ENCODE measurements at regions not wholly inside any gene's neighbourhood (a gene's known extent, or its start where the extent isn't known, plus 50 kb on each side); places are given as distances from the start of the nearest gene placed in this dataset.

DNA sequence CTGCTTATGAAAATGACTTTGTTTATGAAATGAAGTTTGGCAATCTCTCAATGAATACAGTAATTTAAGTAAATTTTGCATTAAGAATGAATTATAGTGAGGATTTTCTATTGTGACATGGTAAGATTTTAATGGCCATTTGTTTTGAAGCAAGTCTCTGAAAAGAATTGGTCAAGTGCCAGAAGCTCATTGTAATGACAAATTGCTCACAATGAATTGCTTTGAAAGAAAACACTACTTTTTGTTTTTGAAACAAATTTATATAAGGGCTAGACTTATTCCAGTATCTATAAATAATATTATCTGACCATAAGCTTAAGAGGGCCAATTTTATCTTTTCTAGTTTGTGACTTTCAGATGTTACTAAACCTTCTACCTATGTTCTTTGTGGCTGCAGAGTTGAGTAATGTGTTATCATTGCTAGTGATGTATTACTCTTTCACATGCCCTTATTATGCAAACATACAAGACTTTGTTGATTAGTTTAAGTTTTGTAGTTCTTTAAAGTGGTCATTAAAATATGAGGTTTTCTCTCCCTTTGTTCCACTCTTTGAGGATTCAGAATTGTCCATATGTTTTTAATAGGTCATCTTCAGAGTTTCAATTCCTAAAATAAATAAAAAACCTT, 93.0 kb upstream of the ZNF608 start:
- H3K4me1 ChIP-seq (ENCODE audit: control insufficient read depth in 4 of 4, insufficient read depth in 4 of 4, low read length in 3 of 4), result no peaks in the 10 kb centered on the region
- no peak overlapping the region for H3K27ac ChIP-seq (ENCODE audit: low read depth in 1 of 2, low read length in 2 of 2)
- no peak for DNase-seq (ENCODE audit: low spot score)
- H3K9ac ChIP-seq (ENCODE audit: low read depth in 1 of 2, low read length in 2 of 2), result no peak overlapping the region
- no peaks in the 10 kb centered on the region for H3K9me3 ChIP-seq (ENCODE audit: control insufficient read depth in 4 of 4, low read length in 3 of 4)
- no peaks in the 10 kb centered on the region for H3K36me3 ChIP-seq (ENCODE audit: control insufficient read depth in 4 of 4, insufficient read depth in 3 of 4, low read depth in 1 of 4, low read length in 3 of 4)
- TF ChIP-seq RXRA (IDR thresholded peaks at IDR 0.05), result no peak
- TF ChIP-seq GABPA (IDR thresholded peaks at IDR 0.05 in 1 of 2, conservative IDR thresholded peaks at IDR 0.05 in 1 of 2), result no peak
- no peak for TF ChIP-seq SP1 (IDR thresholded peaks at IDR 0.05)
- TF ChIP-seq RAD21 (IDR thresholded peaks at IDR 0.05), result no peak
- no peak for TF ChIP-seq YY1 (IDR thresholded peaks at IDR 0.05)
- TF ChIP-seq NR2F2 (IDR thresholded peaks at IDR 0.05), result no peak
- no peak for TF ChIP-seq HNF4A (conservative IDR thresholded peaks at IDR 0.05)
- TF ChIP-seq, protein P1, sequence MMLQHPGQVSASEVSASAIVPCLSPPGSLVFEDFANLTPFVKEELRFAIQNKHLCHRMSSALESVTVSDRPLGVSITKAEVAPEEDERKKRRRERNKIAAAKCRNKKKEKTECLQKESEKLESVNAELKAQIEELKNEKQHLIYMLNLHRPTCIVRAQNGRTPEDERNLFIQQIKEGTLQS (IDR thresholded peaks at IDR 0.05), result no peak
- no peak for TF ChIP-seq CTCF (IDR thresholded peaks at IDR 0.05; ENCODE audit: low read depth, low read length, missing input control)
- TF ChIP-seq, protein P2, sequence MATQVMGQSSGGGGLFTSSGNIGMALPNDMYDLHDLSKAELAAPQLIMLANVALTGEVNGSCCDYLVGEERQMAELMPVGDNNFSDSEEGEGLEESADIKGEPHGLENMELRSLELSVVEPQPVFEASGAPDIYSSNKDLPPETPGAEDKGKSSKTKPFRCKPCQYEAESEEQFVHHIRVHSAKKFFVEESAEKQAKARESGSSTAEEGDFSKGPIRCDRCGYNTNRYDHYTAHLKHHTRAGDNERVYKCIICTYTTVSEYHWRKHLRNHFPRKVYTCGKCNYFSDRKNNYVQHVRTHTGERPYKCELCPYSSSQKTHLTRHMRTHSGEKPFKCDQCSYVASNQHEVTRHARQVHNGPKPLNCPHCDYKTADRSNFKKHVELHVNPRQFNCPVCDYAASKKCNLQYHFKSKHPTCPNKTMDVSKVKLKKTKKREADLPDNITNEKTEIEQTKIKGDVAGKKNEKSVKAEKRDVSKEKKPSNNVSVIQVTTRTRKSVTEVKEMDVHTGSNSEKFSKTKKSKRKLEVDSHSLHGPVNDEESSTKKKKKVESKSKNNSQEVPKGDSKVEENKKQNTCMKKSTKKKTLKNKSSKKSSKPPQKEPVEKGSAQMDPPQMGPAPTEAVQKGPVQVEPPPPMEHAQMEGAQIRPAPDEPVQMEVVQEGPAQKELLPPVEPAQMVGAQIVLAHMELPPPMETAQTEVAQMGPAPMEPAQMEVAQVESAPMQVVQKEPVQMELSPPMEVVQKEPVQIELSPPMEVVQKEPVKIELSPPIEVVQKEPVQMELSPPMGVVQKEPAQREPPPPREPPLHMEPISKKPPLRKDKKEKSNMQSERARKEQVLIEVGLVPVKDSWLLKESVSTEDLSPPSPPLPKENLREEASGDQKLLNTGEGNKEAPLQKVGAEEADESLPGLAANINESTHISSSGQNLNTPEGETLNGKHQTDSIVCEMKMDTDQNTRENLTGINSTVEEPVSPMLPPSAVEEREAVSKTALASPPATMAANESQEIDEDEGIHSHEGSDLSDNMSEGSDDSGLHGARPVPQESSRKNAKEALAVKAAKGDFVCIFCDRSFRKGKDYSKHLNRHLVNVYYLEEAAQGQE (IDR thresholded peaks at IDR 0.05), result no peak
- no peak for TF ChIP-seq ZBTB33 (IDR thresholded peaks at IDR 0.05)
- no peaks in the 10 kb centered on the region for H3K27me3 ChIP-seq (ENCODE audit: control insufficient read depth in 4 of 4, insufficient read depth in 4 of 4, low read length in 3 of 4)
- no peak overlapping the region for H3K4me3 ChIP-seq (ENCODE audit: low read depth in 1 of 3, low read length in 3 of 3)

DNA sequence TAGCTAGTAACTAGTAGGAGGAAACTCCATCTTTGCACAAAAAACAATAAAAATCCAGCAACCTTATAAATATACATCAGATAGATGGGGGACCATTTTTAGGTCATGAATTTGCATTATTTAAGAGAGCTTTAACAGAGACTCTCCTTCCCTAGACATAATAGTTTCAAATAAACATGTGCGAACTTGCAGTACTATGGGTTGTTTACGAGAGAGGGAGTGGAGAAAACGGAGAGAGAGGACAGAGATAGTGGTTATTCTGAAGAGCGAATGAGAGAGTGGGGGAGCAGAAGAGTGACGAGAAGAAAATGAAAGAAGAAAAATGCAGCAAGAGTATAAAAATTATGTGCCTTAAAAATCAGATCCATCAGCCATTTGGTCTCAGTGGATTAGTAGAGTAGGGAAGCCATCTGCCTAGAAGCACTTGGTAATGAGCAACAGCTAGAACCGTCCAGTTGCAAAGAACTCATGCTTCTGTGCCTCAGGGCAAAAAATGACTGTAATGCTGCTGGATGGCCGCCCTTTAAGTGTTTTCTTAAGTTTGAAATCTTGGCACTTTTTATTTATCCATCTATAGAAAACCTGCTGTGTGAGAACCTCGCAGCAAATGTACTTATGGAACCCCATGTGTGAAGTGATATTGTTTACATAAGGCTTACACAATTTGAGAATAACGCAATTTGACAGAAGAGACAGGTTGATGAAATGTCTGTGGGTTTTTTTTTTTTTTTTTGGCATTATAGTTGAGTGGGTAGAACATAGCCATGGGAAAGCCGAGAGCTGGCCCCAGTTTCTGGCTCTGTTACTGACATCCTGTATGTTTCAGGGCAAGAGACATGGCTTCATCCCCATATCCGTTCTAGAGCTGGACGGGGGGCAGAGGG, 95.6 kb upstream of the ZNF608 start:
- Histone ChIP-seq H3K27ac (ENCODE audit: low read depth in 1 of 2, low read length in 2 of 2) (no peak overlapping the region), H3K4me1 (ENCODE audit: control insufficient read depth in 4 of 4, insufficient read depth in 4 of 4, low read length in 3 of 4) (no peaks in the 10 kb centered on the region), H3K27me3 (ENCODE audit: control insufficient read depth in 4 of 4, insufficient read depth in 4 of 4, low read length in 3 of 4) (no peaks in the 10 kb centered on the region), H3K36me3 (ENCODE audit: control insufficient read depth in 4 of 4, insufficient read depth in 3 of 4, low read depth in 1 of 4, low read length in 3 of 4) (no peaks in the 10 kb centered on the region), H3K9ac (ENCODE audit: low read depth in 1 of 2, low read length in 2 of 2) (no peak overlapping the region), H3K4me3 (ENCODE audit: low read depth in 1 of 3, low read length in 3 of 3) (no peak overlapping the region), H3K9me3 (ENCODE audit: control insufficient read depth in 4 of 4, low read length in 3 of 4) (no peaks in the 10 kb centered on the region)
- TF ChIP-seq SP1 (IDR thresholded peaks at IDR 0.05), result no peak
- no peak for TF ChIP-seq CTCF (IDR thresholded peaks at IDR 0.05; ENCODE audit: low read depth, low read length, missing input control)
- no peak for TF ChIP-seq EGR1 (IDR thresholded peaks at IDR 0.05; ENCODE audit: low read depth in 2 of 2)
- TF ChIP-seq, protein P1 (IDR thresholded peaks at IDR 0.05), result no peak
- no peak for TF ChIP-seq TAF1 (conservative IDR thresholded peaks at IDR 0.05)
- TF ChIP-seq FOXA2 (IDR thresholded peaks at IDR 0.05), result no peak
- no peak for TF ChIP-seq HNF4A (conservative IDR thresholded peaks at IDR 0.05)
- DNase-seq (ENCODE audit: low spot score), result no peak
- 84% methylated on average over 12 of the region's 12 CpGs for WGBS

Data from liver (tissue), 8 donors.